Occipital lobe (tissue), 1 donor: ENCODE measurements at regions not wholly inside any gene's neighbourhood (a gene's known extent, or its start where the extent isn't known, plus 50 kb on each side); places are given as distances from the start of the nearest gene placed in this dataset.

Experiments used
- DNase-seq: peaks from one replicate; lab custom pipeline; 2025; lab: John Stamatoyannopoulos, UW

DNA sequence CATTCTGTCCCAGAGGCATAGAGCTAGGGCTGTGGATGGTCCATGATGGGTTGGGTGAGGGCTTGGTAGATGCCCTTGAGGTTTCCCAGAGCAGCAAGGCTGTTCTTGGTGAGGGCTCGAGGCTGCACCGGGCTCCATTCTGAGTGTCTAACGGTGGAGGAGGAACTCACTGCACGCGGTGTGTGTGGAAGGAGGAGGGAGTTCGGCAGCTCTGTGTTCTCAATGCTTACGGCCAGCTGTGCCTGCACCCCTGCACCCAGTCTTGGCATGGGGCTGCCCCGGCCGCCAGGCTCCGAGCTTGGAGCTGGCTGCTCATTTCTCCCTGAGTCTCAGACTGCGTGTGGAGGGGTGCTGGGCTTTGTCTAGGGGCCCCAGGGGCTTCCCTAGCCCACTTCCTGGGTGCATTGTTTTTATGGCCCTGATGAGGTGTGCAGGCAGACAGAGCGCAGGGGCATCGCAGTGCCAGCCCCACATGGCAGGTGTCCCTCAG lies 1247.1 kb downstream of the BRD1 start:
- DNase-seq, result no peak

DNA sequence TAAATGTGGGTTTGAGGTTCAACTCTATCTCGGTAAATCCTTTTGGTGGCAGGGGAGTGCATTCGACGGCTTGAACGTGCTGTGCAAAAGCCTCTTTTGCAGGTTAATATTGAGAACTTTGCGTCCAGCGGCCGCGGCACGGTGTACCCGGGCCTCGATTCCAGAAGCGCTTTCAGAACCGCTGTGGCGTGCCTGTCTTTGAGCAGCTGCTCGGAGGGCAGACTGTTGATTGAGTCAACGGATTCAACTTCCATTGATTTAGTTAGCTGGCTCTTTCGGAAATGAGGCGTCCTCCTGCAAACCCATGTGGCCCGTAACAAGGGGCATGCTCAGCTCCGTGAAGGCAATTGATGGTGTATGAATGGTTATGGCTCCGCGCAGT lies 1247.8 kb downstream of the BRD1 start:
- no peak for DNase-seq

DNA sequence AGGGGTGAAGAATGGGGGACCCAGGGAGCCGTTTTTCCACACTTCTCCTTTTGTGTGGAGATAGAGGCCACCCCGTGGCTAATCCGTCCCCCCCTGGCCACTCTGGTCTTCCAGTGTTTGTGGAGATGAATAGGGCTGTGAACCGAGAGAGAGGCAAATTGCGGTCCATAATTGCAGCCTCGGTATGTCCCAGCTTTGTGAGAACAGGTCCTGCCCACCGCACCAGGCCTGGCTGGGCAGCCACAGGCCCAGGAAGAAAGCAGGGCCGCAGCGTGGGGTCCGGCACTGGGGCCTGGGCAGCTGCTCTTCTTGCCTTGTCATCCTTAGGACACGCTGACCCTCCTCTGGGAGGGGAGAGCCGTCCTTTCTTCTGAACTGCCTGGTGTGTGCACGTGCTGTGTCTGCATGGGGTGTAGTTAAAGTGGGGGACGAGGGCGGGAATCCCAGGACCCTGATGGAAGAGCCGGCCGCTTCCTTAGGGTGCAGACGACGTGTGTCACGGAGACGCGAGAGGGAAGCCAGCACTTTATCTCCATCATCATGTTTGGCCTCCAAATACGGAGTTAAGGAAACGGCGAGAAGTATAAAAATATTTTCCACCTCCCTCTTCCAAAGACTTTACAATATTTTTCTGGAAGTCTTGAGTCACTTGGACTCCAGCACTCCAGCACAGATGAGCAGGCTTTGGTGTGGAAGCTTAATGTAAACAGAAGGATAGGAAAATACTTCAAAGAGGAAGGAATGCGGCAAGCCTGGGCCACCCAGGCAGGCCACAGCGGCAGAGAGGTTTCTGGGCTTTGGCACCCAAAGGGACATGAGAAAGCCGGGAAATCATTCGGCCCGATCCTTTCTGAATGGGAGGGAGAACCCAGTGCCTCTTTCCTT lies 1248.4 kb downstream of the BRD1 start:
- no peak for DNase-seq

DNA sequence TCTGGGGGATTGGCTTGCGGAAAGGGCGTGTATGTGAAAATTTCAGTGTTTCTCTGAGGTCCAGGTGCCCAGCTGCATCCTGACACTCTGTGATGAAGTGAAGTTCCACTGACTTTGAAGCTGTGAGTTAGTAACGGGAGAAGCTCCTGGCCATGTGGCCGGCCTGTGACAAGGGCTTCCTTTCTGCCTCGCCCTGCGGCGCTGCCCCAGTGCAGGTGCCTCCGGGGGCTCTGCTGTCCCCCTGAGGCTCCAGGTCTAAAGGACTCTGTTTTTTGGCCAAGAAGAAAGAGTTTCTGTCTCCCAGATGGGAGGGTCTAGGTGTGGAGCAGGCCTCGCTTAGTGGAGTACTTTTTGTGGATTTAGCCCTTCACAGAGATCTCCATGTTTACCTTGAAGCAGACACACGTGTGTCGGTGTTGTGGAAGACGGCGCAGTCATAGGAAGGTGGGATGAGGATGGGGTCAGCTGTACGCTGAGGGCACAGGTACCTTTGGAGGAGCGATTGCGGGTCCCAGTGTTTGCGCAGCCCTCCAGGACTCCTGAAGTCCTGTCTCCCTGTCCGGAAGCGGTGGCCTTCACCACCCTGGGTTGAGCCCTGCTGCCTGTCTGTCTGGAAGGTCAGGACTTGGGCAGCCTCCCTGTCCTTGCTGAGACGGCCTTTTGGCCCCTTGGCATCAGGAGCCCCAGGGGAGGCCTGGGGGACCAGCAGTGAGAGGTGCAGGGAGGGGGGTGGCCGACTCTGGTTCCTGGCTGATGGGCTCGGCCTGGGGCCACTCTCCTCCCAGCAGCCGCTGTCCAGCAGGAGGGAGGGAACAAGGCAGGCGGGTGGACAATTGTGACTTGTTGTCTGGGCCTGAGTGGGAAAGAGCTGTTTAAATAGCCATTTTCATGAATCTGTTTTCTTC lies 1249.3 kb downstream of the BRD1 start:
- no peak for DNase-seq

DNA sequence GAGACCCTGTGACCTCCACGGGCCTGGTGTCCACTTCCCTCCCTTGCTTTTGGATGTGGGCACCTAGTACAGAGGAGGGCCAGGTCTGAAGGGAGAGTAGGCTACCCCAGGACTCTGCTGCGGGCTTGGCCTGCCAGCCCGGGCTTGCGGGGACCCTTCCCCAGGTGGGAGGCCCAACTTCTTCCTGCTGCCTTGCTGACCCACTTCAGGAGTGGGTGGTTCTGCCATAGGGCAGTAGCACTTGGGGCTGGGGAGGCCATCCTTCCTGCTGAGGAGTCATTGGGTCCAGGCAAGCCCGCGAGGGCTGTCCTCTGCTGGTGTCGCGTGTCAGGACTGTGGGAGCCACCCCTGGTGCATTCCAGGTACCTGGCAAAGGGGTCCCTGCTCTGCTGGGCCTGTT lies 1250.0 kb downstream of the BRD1 start:
- no peak for DNase-seq

DNA sequence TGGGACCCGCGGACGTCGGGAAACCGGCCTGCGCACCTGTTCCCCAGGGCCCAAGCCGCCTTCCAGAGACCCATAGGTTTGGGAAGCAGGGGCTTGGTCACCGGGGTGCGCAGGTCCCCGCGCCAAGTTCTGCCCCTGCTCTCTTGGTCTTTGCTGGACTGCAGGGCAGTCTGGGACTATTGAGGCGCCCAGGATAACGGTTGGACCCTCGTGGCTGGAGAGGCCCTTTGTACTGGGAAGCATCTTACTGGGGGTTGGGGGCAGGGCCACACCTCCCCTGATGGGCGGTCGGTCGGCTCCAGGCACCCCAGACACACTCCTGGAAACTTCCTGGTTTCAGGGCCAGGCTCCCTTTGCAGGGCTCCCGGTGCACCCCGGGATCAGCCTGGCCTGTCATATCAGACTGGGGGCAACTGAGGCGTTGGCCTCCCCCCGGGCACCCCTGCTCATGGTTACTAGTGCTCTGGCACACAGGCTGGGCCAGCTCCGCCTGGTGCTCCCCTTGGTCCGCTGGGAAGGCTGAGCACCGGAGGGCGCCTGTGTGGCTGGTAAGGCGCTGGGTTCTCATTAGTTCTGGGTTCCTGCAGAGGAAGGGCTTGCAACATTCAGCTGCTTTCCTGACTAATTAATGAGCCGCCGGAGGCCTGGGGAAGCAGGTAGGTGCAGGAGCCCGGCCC lies 1250.5 kb downstream of the BRD1 start:
- no peak for DNase-seq

DNA sequence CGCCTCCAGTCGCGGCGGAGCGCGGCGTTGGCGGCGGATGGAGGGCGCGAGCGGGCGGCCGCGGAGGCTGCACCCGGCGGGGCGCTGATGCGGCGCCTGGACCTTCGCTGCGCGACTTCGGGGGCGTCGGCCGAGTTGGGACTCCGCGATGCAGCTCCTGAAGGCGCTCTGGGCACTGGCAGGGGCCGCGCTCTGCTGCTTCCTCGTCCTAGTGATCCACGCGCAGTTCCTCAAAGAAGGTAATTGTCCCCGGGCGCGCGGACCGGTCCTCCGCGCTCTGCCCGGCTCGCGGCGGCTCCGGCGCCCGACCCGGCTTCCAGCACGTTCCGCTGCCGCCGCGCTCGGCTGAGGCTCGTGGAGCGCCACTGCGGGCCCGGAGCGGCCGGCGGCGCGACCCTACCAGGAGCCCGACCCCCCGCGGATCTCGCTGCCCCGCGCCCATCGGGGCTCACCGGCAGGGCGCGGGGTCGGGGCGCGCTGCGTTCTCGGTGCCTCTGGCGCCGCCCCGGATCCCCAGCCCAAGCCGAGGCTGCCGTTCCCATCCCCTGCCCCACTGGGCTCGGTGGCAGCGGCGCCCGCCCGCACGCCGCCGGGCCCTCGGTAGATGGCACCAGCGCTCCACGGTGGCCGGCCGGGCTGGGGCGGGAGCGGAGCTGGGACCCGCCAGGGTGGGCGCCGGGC lies 1251.2 kb downstream of the BRD1 start:
- peak; percentile 37 for DNase-seq

DNA sequence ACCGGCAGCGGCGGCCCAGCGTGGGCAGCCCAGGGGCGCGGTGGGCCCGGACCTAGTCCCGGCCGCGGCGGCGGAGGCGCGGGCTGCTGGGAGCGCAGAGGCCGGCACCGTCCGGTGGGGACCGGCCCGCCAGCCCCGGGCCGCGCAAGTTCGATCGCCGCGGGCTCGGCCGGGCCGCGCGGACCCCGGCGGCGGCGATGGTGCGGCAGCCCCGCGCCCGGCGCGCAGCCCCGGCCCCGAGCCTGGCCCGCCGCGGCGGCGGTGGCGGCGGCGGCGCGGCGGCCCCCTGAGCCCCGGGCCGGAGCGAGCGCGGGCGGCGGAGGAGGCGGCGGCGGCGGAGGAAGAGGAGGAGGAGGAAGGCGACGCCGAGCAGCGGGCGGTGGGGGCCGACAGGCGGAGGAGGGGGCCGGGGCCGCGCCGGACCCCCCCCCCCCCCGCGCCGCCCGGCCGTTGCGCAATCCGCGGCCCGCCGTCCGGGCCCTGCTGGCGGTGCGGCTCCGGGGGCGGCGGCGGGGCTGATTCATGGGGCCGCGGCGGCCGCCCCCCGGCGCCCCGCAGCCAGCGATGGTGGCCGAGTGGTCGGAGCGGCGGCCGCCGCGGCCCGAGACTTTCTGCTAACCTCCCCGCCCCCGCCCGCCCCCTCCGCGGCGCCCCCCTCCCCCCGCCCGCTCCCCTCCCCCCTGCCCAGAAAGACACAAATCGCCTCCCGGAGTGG lies 1251.9 kb downstream of the BRD1 start:
- no peak for DNase-seq

DNA sequence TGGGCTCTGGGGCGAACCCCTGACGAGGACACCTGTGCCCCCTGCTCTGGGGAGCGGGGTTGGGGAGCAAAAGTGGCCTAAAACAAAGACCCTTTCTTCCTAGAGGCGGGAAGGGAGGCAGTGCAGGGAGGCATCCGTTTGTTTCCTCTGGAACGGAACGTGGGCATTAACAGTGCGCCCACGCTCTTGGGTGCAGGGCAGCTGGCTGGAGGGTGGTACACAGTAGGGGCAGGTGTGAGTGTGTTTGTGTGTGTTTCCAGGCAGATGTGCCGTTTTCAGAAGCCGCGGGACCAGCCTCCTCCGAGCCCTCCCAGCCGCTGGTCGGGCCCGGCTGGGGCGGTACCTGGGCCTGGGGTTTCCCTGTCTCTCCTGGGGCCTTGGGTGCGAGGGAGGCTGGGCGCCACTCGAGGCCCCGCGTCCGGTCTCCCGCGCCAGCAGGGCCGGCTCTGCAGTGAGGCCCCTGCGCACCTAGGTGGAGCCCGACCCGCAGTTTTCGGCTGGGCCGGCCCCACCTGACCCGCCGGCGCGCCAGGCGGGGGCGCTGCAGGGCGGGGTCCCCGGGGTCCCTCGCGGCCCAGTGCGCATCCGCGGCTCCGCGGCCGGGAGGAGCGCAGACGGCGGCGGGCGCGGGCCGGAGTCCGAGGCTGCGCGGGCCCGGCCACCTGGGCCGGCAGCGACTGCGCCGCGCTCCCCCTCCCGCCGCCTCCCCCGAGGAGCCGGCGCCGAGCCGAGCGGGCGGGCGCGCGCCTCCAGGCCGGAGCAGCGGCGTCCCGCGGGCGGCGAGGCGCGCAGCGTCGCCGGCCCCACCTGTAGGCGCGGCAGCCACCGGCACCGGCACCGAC lies 1252.7 kb downstream of the BRD1 start:
- DNase-seq, result peak; percentile 31

DNA sequence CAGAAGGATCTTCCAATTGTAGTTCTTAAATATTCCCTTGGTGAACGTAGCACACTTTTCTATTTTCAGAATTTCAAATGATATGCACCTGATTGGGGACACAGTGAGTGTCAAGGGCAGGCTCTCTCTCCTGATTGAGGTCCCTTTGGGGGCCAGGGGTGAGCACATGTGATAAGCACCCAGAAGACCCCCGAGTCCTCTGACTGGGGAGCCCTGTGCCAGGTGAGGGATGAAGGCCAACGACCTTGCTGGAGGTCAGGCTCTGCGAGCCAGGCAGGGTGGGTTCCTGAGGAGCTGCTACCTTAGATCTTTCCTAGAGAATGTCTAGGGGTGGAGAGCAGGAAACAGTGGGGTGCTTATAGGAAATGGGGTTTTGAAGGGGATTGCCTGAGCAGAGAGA lies 1253.9 kb downstream of the BRD1 start:
- no peak for DNase-seq

DNA sequence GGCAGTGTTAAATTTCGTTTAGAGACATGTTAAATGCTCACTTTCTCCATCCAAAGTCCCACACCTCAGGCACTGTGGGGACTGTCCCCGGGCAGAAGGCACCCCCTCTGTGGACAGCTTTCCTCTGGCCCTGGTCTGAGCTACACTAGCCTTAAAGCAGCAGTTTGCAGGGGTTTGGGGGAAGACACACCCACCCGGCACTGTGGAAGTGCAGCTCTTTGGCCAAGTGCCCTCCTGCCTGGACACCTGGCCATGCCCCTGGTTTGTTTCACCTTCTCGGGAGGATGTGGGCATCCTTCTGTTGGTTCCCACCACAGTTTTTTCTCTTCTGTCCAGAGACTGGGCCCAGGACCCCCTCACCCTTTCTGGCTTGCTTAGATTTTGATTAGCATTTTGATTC lies 1254.7 kb downstream of the BRD1 start:
- DNase-seq, result no peak

DNA sequence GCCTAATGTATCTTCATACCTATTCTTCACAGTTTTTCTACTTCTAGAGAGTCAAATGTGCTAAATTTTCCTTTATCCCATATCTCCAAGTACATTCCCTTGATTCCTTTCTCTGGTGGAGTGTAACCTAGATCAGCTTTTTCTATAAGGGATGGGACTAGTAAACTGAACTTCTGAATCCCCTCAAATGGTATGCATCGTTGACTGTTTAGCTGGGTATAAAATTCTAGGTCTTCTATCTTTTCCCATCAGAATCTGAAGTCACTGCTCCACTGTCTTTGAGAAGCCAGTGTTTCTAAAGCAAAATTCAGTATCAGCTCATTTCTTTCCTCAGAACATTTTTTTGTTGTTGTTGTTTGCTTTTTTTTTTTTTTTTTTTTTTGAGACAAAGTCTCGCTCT lies 1256.8 kb downstream of the BRD1 start:
- DNase-seq, result no peak

DNA sequence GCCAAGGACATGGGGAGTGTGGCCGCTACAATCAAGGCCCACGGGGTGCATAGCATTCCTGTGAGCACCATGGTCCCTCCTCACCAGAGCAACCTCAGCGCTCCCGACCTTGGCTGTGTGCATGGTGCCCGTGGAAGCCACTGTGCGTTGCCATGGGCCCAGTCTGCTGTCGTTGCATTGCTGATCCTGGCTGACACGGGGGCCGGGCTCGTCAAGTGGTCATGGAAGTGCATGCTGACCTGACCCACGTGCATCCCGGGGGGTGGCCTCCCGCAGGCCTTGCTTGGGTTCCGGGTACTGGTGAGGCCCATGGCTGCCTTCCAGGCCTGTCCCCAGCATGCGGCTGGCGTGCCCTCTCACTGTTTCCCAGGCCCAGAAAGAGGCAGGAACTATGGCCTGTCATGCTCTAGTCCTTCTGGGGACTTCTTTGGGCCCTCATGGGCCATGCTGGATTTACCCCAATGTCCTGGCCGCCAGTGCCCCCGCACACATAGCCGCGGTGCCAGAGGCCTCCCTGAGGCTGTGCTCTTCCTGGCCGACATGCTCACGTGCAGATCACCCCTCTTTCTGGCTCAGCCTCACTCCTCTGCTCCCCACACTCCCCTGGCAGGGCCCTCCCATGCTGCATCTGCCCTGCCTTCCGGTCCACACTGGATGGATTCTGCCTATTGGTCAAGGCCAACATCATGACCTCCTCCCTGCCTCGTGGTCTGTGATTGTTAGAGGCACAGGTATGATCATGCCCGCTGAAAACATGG lies 1258.0 kb downstream of the BRD1 start:
- DNase-seq, result no peak

DNA sequence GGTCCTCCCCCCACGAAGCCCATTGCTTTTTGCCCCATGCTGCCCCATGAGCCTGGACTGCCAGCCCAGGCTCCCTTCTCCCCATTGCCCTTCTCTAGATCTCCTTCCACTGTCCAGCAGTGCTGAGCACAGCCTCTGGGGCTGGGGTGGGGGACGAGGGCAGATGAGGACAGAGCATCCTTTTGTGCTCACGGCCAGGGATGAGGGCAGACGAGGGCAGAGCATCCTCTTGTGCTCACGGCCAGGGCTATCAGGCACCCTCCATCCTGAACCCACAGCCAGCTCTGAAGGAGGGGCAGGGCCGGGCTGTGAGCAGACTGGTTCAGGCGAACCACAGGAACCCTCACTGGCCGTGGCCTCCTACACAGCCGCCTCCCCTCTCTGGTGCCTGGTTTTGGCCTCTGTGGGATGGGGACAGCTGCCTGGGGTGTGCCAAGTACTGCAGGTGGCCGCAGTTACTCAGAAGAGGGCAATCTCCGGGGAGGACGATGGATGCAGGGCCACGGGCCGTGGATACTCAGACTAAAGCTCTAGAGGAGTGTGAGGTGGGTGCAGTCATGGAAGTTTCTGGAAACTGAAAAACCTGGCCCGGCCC lies 1258.8 kb downstream of the BRD1 start:
- peak; percentile 54 for DNase-seq

DNA sequence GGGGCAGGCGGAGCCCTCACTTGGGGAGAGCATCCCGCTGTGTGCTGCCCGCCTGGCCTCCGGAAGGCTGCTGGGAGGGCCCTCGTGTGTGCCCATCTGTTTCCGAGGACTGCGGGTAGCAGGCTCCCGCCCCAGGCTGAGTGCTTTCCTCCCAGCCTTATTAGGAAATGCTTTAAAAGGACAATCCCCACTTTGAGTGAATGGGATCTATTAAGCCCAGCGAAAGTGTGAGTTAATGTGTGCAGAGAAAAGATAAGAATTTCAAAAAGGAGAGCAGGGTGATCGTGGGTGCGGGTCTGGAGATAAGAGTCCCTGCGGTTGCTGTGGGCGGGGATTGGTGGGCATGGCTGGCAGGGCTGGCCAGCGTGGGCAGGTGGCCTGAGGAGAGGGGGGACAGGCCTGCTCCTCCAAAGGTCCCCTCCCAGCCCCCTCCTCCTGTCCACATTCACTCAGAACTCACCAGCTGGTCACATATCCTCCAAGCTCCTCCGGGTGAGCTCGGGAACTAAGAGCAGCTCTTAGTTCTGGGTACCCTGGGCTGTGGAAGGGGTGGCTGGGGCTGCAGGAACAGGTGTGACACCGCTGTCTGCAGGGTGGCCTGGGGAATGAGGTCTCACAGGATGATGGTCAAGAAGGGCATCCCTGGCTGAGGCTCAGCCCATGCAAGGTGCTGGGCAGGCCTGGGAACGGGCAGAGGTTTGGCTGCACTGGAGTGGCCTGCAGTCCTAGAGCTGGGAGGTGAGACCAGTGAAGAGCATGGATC lies 1260.3 kb downstream of the BRD1 start:
- DNase-seq, result no peak

DNA sequence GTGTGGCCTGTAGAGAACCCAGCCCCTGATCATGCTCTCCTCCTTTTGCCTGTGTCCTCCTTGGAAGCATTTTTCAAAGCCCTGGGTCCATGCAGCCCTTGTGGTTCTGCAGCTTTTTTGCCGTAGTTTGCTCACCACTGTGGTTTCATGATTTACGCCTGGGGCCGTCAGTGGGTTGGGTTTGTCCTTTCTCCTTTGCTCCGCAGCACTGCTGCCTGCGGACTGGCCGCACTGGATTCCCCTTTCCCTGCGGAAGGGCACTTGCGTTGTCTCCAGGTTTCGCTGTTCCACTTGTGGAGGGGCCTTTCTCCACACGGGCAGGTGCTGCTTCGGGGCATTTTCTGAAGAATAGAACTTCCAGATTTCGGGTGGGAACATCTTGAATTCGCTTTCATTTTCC lies 1260.9 kb downstream of the BRD1 start:
- DNase-seq, result no peak

DNA sequence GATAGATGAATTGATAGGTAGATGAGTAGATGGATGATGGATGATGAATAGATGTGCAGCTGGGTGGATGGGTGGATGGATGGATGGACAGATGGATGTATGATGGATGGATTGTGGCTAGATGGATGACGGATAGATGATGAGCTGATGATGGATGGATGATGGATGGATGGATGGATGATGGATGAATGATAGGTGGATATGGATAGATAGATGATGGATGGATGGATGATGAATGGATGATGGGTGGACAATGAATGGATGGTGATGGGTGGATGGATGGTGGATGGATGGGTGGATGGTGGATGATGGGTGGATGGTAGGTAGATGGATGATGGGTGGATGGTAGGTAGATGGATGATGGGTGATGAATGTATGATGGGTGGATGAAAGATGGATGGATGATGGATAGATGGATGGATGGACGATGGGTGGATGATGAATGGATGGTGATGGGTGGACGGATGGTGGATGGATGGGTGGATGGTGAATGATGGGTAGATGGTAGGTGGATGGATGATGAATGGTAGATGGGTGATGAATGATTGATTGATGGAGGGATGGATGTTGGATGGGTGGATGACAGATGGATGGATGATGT lies 1261.7 kb downstream of the BRD1 start:
- no peak for DNase-seq
